Type B pancreatic cell (in vitro differentiated cells): ENCODE measurements at regions not wholly inside any gene's neighbourhood (a gene's known extent, or its start where the extent isn't known, plus 50 kb on each side); places are given as distances from the start of the nearest gene placed in this dataset.
"Not testable (repeated sequence)": the region's sequence is repeated elsewhere in the genome, so short reads cannot be mapped to it uniquely, and the experiment has no call there.

Experiments used
- DNase-seq: peaks from one replicate; pipeline ENCODE4 v3.0.0; 2021; ENCODE audit warnings: mixed read lengths; ENCODE audit not compliant: unreplicated experiment; ENCODE audit errors: extremely low spot score
- H3K27ac Mint-ChIP-seq: 2 replicates; pipeline ENCODE4 v1.8.0; 2021; ENCODE audit warnings: mild to moderate bottlenecking, mixed read lengths
- H3K27me3 Mint-ChIP-seq: 2 replicates; pipeline ENCODE4 v1.8.0; 2021; ENCODE audit warnings: mixed read lengths
- H3K36me3 Mint-ChIP-seq: 2 replicates; pipeline ENCODE4 v1.8.0; 2021; ENCODE audit warnings: mixed read lengths
- H3K4me1 Mint-ChIP-seq: one replicate; pipeline ENCODE4 v1.8.0; 2021; ENCODE audit warnings: mixed read lengths; ENCODE audit not compliant: unreplicated experiment
- H3K4me3 Mint-ChIP-seq: 2 replicates; pipeline ENCODE4 v1.8.0; 2021; ENCODE audit warnings: mild to moderate bottlenecking, mixed read lengths
- H3K9me3 Mint-ChIP-seq: 2 replicates; pipeline ENCODE4 v1.8.0; 2021; ENCODE audit warnings: mixed read lengths
- CTCF ChIP-seq: fragments of 200-600 bp; sonication (generic); conservative IDR thresholded peaks from 2 replicates; pipeline ENCODE4 v1.5.0; 2021; ENCODE audit warnings: antibody characterized with exemption, mild to moderate bottlenecking

GRCh38 chr13:46498650-46499049 is 54.3 kb upstream of the LRCH1 start:
- H3K27ac Mint-ChIP-seq = no peak overlapping the region
- no peak overlapping the region for H3K4me3 Mint-ChIP-seq
- peaks cover 15% of the 10 kb centered on the region for H3K4me1 Mint-ChIP-seq
- no peaks in the 10 kb centered on the region for H3K27me3 Mint-ChIP-seq
- no peak for DNase-seq
- no peaks in the 10 kb centered on the region for H3K9me3 Mint-ChIP-seq
- H3K36me3 Mint-ChIP-seq = no peaks in the 10 kb centered on the region
- TF ChIP-seq CTCF = no peak

DNA sequence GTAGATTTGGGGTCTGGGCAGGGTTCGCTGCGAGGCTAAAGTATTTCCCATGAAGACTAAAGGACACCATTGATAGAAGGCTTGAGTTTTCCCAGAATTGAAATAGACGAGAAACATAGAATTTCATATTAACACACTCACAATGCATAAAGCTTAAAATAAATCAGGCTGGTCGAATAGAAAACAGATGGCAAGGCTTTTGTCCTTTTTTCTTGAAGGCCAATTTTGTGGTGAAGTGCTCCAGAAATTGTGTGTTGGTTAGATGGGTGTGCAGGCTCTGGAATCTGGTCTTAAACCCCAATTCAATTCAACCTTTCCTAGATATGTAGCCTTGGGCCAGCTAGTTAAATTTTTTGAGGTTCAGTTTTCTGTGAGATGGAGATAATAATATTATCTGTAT is 56.9 kb upstream of the LRCH1 start:
- H3K4me3 Mint-ChIP-seq = no peak overlapping the region
- peaks cover 15% of the 10 kb centered on the region for H3K4me1 Mint-ChIP-seq
- H3K27ac Mint-ChIP-seq = no peak overlapping the region
- H3K27me3 Mint-ChIP-seq = no peaks in the 10 kb centered on the region
- no peaks in the 10 kb centered on the region for H3K36me3 Mint-ChIP-seq
- no peak for TF ChIP-seq CTCF
- DNase-seq = no peak
- no peaks in the 10 kb centered on the region for H3K9me3 Mint-ChIP-seq

DNA sequence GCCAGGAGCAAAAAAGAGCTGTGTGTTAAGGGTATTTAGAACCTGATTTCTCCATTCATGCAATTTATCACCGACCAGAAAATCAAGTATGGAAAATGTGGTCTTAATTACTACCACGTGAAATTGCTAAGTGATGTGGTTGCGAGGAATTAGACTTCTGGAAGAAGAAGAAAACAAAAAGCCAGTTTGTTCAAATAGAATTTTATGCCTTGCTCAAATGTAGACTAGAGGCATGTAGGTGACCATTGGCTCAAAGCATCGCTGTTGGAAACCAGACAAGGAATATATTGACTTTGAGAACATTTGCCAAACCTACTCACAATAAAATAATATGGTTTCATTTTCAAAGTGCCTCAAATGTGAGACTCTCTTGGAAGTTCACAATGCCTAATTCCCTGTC is 57.3 kb upstream of the LRCH1 start:
- H3K9me3 Mint-ChIP-seq = no peaks in the 10 kb centered on the region
- H3K27ac Mint-ChIP-seq = no peak overlapping the region
- DNase-seq = no peak
- peaks cover 16% of the 10 kb centered on the region for H3K4me1 Mint-ChIP-seq
- no peak for TF ChIP-seq CTCF
- H3K27me3 Mint-ChIP-seq = no peaks in the 10 kb centered on the region
- no peaks in the 10 kb centered on the region for H3K36me3 Mint-ChIP-seq
- H3K4me3 Mint-ChIP-seq = no peak overlapping the region

DNA sequence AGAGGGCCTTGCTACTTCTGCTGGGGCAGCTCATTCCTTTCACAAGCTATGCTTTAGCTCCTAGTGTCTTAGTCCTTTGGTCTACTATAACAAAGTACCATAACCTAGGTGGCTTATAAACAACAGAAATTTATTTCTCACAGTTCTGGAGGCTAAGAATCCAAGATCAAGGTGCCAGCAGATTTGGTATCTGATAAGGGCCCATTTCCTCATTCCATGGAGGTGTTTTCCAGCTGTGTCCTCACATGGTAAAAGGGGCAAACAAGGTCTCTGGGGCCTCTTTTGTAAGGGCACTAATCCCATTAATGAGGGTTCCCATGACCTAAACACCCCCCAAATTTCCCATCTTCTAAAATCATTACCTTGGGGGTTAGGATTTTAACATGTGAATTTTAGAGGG is 57.9 kb upstream of the LRCH1 start:
- H3K4me3 Mint-ChIP-seq = no peak overlapping the region
- no peak for DNase-seq
- no peaks in the 10 kb centered on the region for H3K27me3 Mint-ChIP-seq
- no peaks in the 10 kb centered on the region for H3K36me3 Mint-ChIP-seq
- TF ChIP-seq CTCF = no peak
- no peak overlapping the region for H3K27ac Mint-ChIP-seq
- no peaks in the 10 kb centered on the region for H3K9me3 Mint-ChIP-seq
- H3K4me1 Mint-ChIP-seq = peaks cover 22% of the 10 kb centered on the region

GRCh38 chr13:46492946-46493345 is 60.0 kb upstream of the LRCH1 start:
- H3K27ac Mint-ChIP-seq = no peak overlapping the region
- H3K4me1 Mint-ChIP-seq = peaks cover 28% of the 10 kb centered on the region
- H3K27me3 Mint-ChIP-seq = peaks cover 3% of the 10 kb centered on the region
- no peak overlapping the region for H3K4me3 Mint-ChIP-seq
- H3K9me3 Mint-ChIP-seq = no peaks in the 10 kb centered on the region
- DNase-seq = no peak
- peak; percentile 86 for TF ChIP-seq CTCF
- no peaks in the 10 kb centered on the region for H3K36me3 Mint-ChIP-seq

DNA sequence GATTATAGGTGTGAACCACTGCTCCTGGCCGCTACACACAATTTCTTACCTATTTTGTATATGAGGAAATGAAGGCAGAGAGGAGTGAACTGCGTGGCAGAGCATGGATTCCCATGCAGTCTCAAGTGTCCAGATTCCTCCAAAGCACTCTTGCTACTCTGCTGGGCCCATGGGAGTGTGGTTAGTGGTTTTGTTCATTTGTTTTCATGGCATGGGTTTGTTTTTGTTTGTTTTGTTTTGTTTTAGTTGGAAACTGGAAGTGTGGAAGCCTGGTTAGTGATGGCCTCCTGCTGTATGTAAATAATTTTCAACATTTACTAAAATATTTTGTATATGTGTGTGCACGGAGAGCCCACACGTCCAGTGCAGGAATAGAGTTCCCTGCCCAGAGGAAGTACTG is 61.3 kb upstream of the LRCH1 start:
- DNase-seq = no peak
- no peaks in the 10 kb centered on the region for H3K36me3 Mint-ChIP-seq
- peaks cover 28% of the 10 kb centered on the region for H3K4me1 Mint-ChIP-seq
- no peak overlapping the region for H3K4me3 Mint-ChIP-seq
- H3K27ac Mint-ChIP-seq = no peak overlapping the region
- no peak for TF ChIP-seq CTCF
- H3K27me3 Mint-ChIP-seq = peaks cover 4% of the 10 kb centered on the region
- H3K9me3 Mint-ChIP-seq = no peaks in the 10 kb centered on the region

DNA sequence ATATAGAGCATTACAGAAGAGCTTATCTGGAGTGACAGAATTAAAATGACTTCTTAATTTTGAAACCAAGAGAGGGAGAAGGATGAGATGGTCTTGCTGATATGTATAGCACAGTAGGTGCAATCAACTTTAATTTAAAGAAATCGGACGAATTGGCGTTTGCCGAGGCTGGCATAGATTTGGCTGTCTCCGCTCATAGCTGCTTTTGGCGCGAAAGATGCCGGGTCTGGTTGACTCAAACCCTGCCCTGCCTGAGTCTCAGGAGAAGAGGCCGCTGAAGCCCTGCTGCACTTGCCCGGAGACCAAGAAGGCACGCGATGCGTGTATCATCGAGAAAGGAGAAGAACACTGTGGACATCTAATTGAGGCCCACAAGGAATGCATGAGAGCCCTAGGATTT is 62.3 kb upstream of the LRCH1 start:
- not testable (repeated sequence) for H3K4me3 Mint-ChIP-seq, H3K27ac Mint-ChIP-seq, H3K36me3 Mint-ChIP-seq

More for the DNA sequence above, 62.3 kb upstream of the LRCH1 start:
- not testable (repeated sequence) for DNase-seq, H3K9me3 Mint-ChIP-seq, H3K27me3 Mint-ChIP-seq
- peaks cover 23% of the 10 kb centered on the region for H3K4me1 Mint-ChIP-seq
